H9 (cell line): ENCODE measurements at regions not wholly inside any gene's neighbourhood (a gene's known extent, or its start where the extent isn't known, plus 50 kb on each side); places are given as distances from the start of the nearest gene placed in this dataset.

Source experiments
- DNase-seq: peaks from one replicate; pipeline ENCODE4 v3.0.0-alpha.2; 2017
- H2AFZ ChIP-seq: one replicate; pipeline ENCODE4 v1.6.1; 2013; ENCODE audit warnings: mild to moderate bottlenecking, low read length, control low read depth, moderate library complexity
- H2AK5ac ChIP-seq: 2 replicates; pipeline ENCODE4 v1.6.1; 2013; ENCODE audit warnings: low read length, control low read depth, mixed read lengths; ENCODE audit not compliant: insufficient read length
- H2BK120ac ChIP-seq: one replicate; pipeline ENCODE4 v1.6.1; 2013; ENCODE audit warnings: low read depth, mild to moderate bottlenecking, low read length, control low read depth, inconsistent platforms; ENCODE audit not compliant: poor library complexity, severe bottlenecking
- H2BK12ac ChIP-seq: 2 replicates; pipeline ENCODE4 v1.6.1; 2013; ENCODE audit warnings: low read length, control low read depth, mixed read lengths, low read depth; ENCODE audit not compliant: insufficient read length
- H2BK15ac ChIP-seq: 2 replicates; pipeline ENCODE4 v1.6.1; 2013; ENCODE audit warnings: low read depth, low read length, control low read depth
- H2BK20ac ChIP-seq: one replicate; pipeline ENCODE4 v1.6.1; 2013; ENCODE audit warnings: low read depth, mild to moderate bottlenecking, low read length, control low read depth, inconsistent platforms; ENCODE audit not compliant: poor library complexity, severe bottlenecking
- H2BK5ac ChIP-seq: 2 replicates; pipeline ENCODE4 v1.6.1; 2013; ENCODE audit warnings: low read length, control low read depth, mixed read lengths; ENCODE audit not compliant: insufficient read length
- H3K14ac ChIP-seq: 2 replicates; pipeline ENCODE4 v1.6.1; 2013; ENCODE audit warnings: low read length, control low read depth; ENCODE audit not compliant: insufficient read depth
- H3K18ac ChIP-seq: 2 replicates; pipeline ENCODE4 v1.6.1; 2013; ENCODE audit warnings: low read depth, mild to moderate bottlenecking, mixed read lengths, low read length, control low read depth; ENCODE audit not compliant: insufficient read length
- H3K23ac ChIP-seq: 2 replicates; pipeline ENCODE4 v1.6.1; 2013; ENCODE audit warnings: low read length, control low read depth, mixed read lengths, low read depth; ENCODE audit not compliant: insufficient read length
- H3K23me2 ChIP-seq: 2 replicates; pipeline ENCODE4 v1.6.1; 2013; ENCODE audit warnings: low read depth, mild to moderate bottlenecking, mixed read lengths, low read length, control low read depth; ENCODE audit not compliant: insufficient read length, poor library complexity, severe bottlenecking
- H3K27ac ChIP-seq: 2 replicates; pipeline ENCODE4 v1.5.1; 2013; ENCODE audit warnings: low read length, control low read depth, mixed read lengths, low read depth; ENCODE audit not compliant: insufficient read length
- H3K27me3 ChIP-seq: 2 replicates; pipeline ENCODE4 v1.6.1; 2013; ENCODE audit warnings: low read length, control low read depth, inconsistent platforms; ENCODE audit not compliant: insufficient read depth
- H3K4ac ChIP-seq: 2 replicates; pipeline ENCODE4 v1.6.1; 2013; ENCODE audit warnings: low read depth, mild to moderate bottlenecking, control low read depth, inconsistent platforms, low read length, moderate library complexity
- H3K4me1 ChIP-seq: 2 replicates; pipeline ENCODE4 v1.6.1; 2013; ENCODE audit warnings: low read length, control low read depth, inconsistent platforms; ENCODE audit not compliant: insufficient read depth
- H3K4me2 ChIP-seq: 2 replicates; pipeline ENCODE4 v1.6.1; 2013; ENCODE audit warnings: low read length, control low read depth, mixed read lengths; ENCODE audit not compliant: insufficient read length, insufficient read depth
- H3K56ac ChIP-seq: 2 replicates; pipeline ENCODE4 v1.6.1; 2013; ENCODE audit warnings: low read depth, mild to moderate bottlenecking, mixed read lengths, low read length, control low read depth; ENCODE audit not compliant: insufficient read length
- H3K79me1 ChIP-seq: 2 replicates; pipeline ENCODE4 v1.6.1; 2013; ENCODE audit warnings: low read depth, mild to moderate bottlenecking, moderate library complexity, low read length, control low read depth, inconsistent platforms; ENCODE audit not compliant: insufficient read depth, poor library complexity, severe bottlenecking
- H3K79me2 ChIP-seq: 2 replicates; pipeline ENCODE4 v1.6.1; 2013; ENCODE audit warnings: low read length, control low read depth, inconsistent platforms; ENCODE audit not compliant: insufficient read depth
- H3K9ac ChIP-seq: 2 replicates; pipeline ENCODE4 v1.6.1; 2013; ENCODE audit warnings: low read length, control low read depth, mixed read lengths; ENCODE audit not compliant: insufficient read length; ENCODE audit errors: extremely low read depth
- H3K9me3 ChIP-seq: one replicate; pipeline ENCODE4 v1.6.1; 2013; ENCODE audit warnings: low read depth, low read length, inconsistent platforms; ENCODE audit not compliant: control insufficient read depth
- H3T11ph ChIP-seq: one replicate; pipeline ENCODE4 v1.6.1; 2013; ENCODE audit warnings: mild to moderate bottlenecking, low read length, control low read depth, inconsistent platforms
- H4K20me1 ChIP-seq: one replicate; pipeline ENCODE4 v1.6.1; 2013; ENCODE audit not compliant: control insufficient read depth, insufficient read length, insufficient read depth
- H4K5ac ChIP-seq: 2 replicates; pipeline ENCODE4 v1.6.1; 2013; ENCODE audit warnings: low read depth, mild to moderate bottlenecking, mixed read lengths, low read length, control low read depth; ENCODE audit not compliant: insufficient read length
- H4K8ac ChIP-seq: replicated peaks from 2 replicates; pipeline ENCODE4 v1.6.1; 2013; ENCODE audit warnings: low read length, control low read depth, mixed read lengths, low read depth; ENCODE audit not compliant: insufficient read length
- H4K91ac ChIP-seq: 2 replicates; pipeline ENCODE4 v1.6.1; 2013; ENCODE audit warnings: low read depth, mild to moderate bottlenecking, moderate library complexity, mixed read lengths, low read length, control low read depth; ENCODE audit not compliant: insufficient read length
- H3K27ac Mint-ChIP-seq, 3 experiments: 2 replicates in 2 of 3; 3 replicates in 1 of 3; pipeline ENCODE4 v1.8.0; 2020 to 2021; ENCODE audit warnings: mixed read lengths in 3 of 3, mild to moderate bottlenecking in 1 of 3, moderate library complexity in 1 of 3
- H3K27me3 Mint-ChIP-seq: 2 replicates; pipeline ENCODE4 v1.8.0; 2021; ENCODE audit warnings: low read depth, mild to moderate bottlenecking, moderate library complexity, mixed read lengths
- H3K36me3 Mint-ChIP-seq, 3 experiments: 2 replicates in 2 of 3; 3 replicates in 1 of 3; pipeline ENCODE4 v1.8.0; 2020 to 2021; ENCODE audit warnings: low read depth in 3 of 3, mixed read lengths in 3 of 3; ENCODE audit not compliant: insufficient read depth in 1 of 3
- H3K4me1 Mint-ChIP-seq, 2 experiments: 2 replicates each; pipeline ENCODE4 v1.8.0; 2020; ENCODE audit warnings: mixed read lengths in 2 of 2
- H3K4me3 Mint-ChIP-seq, 2 experiments: 2 replicates in 1 of 2; 3 replicates in 1 of 2; pipeline ENCODE4 v1.8.0; 2020 to 2021; ENCODE audit warnings: mild to moderate bottlenecking in 2 of 2, mixed read lengths in 2 of 2, moderate library complexity in 1 of 2
- H3K9me3 Mint-ChIP-seq, 2 experiments: 2 replicates in 1 of 2; 3 replicates in 1 of 2; pipeline ENCODE4 v1.8.0; 2020; ENCODE audit warnings: mild to moderate bottlenecking in 2 of 2, mixed read lengths in 2 of 2, moderate library complexity in 1 of 2
- WGBS: extraction: QIAGEN DNeasy Blood & Tissue Kit; methylation state at CpG from one replicate; pipeline ENCODE4 v1.1.7; 2013; ENCODE audit warnings: missing lambda C conversion rate, low lambda C conversion rate, mixed read lengths; ENCODE audit not compliant: insufficient read length; ENCODE audit errors: extremely low coverage; 5-methylcytosine and 5-hydroxymethylcytosine counted together
- TF ChIP-seq, protein P1 (sequence below): fragments of 200-600 bp; sonication (generic); conservative IDR thresholded peaks from 3 replicates; pipeline ENCODE4 v1.8.0; 2021; ENCODE audit warnings: antibody characterized with exemption, mild to moderate bottlenecking

DNA sequence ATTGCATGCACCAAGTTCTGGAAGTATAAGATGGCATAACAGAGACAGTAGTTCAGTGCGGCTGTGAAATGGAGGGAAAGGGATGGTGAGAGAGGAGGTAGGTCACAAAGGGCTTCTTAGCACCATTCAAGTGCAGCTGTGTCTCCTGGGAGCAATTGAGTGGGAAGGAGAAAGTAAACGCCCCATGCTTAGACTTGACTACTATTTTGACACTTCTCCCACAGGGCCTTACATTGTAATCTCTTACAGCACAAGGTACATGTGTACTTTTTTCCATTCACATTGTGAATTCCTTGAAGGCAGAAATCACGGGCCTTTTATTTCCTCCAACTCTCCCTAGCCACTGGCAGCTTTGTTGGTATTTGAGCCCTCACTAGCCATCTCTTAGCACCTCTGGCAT, 239.6 kb upstream of the FOXD3 start:
- no peak overlapping the region for H3K23ac ChIP-seq
- no peak overlapping the region for H4K8ac ChIP-seq
- H2BK120ac ChIP-seq: no peak overlapping the region
- Mint-ChIP-seq H3K27me3 (no peaks in the 10 kb centered on the region), H3K9me3 (no peaks in the 10 kb centered on the region), H3K27ac (no peak overlapping the region), H3K36me3 (no peaks in the 10 kb centered on the region), H3K4me1 (peaks cover under 1 to 4% of the 10 kb centered on the region in 2 experiments; a peak in 3 of 4 replicates), H3K4me3 (no peak overlapping the region)
- no peaks in the 10 kb centered on the region for H3K4me1 ChIP-seq
- no peak overlapping the region for H3K27ac ChIP-seq
- WGBS: no CpG with 5 or more reads among the region's 3 CpGs
- H2AFZ ChIP-seq: no peak overlapping the region
- H4K5ac ChIP-seq: no peak overlapping the region
- H2BK15ac ChIP-seq: no peak overlapping the region
- H2BK12ac ChIP-seq: no peak overlapping the region
- no peak overlapping the region for H3K4me2 ChIP-seq
- H3K9me3 ChIP-seq: no peaks in the 10 kb centered on the region
- no peak overlapping the region for H3K56ac ChIP-seq
- H3T11ph ChIP-seq: no peak overlapping the region
- H4K91ac ChIP-seq: no peak overlapping the region
- H3K79me2 ChIP-seq: no peaks in the 10 kb centered on the region
- no peak overlapping the region for H3K4ac ChIP-seq
- no peak overlapping the region for H2BK5ac ChIP-seq
- no peaks in the 10 kb centered on the region for H3K23me2 ChIP-seq
- no peak overlapping the region for H2AK5ac ChIP-seq
- no peak overlapping the region for H3K18ac ChIP-seq
- TF ChIP-seq, protein P1, sequence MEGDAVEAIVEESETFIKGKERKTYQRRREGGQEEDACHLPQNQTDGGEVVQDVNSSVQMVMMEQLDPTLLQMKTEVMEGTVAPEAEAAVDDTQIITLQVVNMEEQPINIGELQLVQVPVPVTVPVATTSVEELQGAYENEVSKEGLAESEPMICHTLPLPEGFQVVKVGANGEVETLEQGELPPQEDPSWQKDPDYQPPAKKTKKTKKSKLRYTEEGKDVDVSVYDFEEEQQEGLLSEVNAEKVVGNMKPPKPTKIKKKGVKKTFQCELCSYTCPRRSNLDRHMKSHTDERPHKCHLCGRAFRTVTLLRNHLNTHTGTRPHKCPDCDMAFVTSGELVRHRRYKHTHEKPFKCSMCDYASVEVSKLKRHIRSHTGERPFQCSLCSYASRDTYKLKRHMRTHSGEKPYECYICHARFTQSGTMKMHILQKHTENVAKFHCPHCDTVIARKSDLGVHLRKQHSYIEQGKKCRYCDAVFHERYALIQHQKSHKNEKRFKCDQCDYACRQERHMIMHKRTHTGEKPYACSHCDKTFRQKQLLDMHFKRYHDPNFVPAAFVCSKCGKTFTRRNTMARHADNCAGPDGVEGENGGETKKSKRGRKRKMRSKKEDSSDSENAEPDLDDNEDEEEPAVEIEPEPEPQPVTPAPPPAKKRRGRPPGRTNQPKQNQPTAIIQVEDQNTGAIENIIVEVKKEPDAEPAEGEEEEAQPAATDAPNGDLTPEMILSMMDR: no peak
- no peaks in the 10 kb centered on the region for H4K20me1 ChIP-seq
- no peak for DNase-seq
- H3K14ac ChIP-seq: no peak overlapping the region
- no peaks in the 10 kb centered on the region for H3K27me3 ChIP-seq
- H3K9ac ChIP-seq: no peak overlapping the region
- H2BK20ac ChIP-seq: no peak overlapping the region
- no peaks in the 10 kb centered on the region for H3K79me1 ChIP-seq
